Umbilical cord (tissue), 1 donor: ENCODE measurements at regions not wholly inside any gene's neighbourhood (a gene's known extent, or its start where the extent isn't known, plus 50 kb on each side); places are given as distances from the start of the nearest gene placed in this dataset.
"Not testable (repeated sequence)": the region's sequence is repeated elsewhere in the genome, so short reads cannot be mapped to it uniquely, and the experiment has no call there.

Experiments
- DNase-seq: peaks from one replicate; pipeline ENCODE4 v3.0.0-alpha.2; 2015; ENCODE audit warnings: low spot score

DNA sequence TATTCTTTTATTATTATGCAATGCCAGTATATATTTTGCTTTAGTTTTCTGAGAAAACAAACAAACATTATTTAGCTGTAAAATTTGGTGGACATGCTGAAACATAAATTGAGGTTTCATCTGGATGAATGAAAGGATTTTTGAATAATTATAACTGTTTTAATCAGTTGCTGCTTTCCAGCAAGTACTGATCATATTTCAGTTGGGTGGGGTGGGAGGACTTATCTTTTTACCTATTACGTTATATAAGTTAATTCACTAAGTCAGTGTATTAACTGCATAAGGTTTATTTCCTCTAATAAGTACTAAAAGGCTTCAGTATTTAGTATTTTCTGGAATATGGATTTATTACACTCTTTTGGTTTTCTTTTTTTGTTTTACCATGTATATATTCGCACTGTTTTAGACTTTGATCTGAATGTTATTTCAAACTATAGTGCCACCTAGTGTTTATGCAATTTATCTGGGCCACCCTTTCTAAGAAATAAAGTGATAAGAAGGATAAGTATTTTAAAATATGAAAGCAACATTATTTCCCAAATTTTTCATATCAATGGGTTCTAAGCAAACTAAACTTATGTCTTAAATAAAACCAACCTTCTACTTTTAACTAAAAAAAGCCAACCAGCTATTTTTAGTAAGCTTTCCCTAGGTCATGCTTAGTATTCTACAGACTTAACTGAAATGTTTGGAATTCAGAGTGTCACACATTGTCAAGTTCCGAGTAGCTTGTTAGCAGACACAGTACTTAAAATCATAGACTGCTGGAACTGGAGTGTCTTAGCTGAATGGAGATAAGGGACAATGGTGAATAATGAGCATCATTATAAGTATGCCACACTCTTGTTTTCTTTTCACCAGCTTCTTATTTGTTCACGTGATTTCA lies 105.4 kb upstream of the MCHR2 start:
- peak; percentile 8 for DNase-seq

GRCh38 chr6:100096936-100097335 lies 102.9 kb upstream of the MCHR2 start:
- no peak for DNase-seq

DNA sequence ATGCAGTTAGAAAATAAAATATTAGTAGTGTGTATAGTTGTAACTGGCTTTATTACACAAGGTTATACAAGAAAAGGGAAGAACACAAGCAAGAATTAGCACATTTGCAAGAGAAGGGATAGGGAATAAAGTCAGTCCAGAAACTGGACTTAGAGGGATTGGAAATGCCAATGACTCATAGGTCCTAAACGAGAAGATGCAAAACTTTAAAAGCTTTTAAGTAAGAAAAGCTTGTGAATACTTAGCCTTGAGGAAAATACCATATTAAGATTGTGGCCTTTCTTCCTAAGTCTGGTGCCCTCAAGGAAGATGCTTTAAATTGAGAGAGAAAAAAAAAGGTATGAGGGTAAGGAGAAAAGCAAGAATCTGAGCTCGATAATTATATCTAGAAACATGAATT lies 102.3 kb upstream of the MCHR2 start:
- peak; percentile 73 for DNase-seq

GRCh38 chr6:100093405-100093804 lies 99.4 kb upstream of the MCHR2 start:
- DNase-seq: no peak

GRCh38 chr6:100088009-100088408 lies 94.0 kb upstream of the MCHR2 start:
- peak; percentile 19 for DNase-seq

- DNase-seq: peak; percentile 61
These were observed 91.0 kb upstream of the MCHR2 start for GRCh38 chr6:100084991-100085364.

DNA sequence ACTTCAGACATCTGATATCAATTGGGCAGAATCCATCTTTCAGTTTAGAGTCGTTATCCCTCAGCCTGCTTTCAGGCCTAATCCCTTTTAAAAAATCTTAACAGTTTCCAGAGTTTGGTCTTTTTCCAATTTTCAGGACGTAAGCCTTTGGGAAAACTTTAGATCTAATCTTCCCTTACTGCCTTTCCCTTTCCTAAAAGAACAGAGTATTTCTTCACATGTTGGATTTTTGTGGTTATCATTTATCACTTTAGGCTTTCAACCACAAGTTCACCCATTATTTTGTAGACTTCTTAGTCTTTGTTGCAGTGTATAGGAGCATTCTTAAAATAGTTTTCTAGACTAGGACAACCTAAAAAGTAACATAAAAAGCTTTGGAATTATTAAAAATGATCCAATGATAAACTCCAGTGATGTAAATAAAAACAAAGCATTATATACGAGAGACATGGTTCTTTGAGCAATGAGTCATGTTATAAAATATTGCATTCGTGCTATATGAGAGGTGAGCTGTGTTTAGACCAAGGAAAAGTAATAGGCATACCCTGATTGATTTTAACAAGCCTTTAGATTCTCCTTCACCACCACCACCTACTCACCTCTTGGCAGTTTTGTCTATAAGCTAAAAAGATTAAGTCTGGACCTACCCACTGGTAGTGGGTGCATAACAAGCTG lies 90.4 kb upstream of the MCHR2 start:
- peak; percentile 64 for DNase-seq

GRCh38 chr6:100078509-100078908 lies 84.5 kb upstream of the MCHR2 start:
- no peak for DNase-seq

DNA sequence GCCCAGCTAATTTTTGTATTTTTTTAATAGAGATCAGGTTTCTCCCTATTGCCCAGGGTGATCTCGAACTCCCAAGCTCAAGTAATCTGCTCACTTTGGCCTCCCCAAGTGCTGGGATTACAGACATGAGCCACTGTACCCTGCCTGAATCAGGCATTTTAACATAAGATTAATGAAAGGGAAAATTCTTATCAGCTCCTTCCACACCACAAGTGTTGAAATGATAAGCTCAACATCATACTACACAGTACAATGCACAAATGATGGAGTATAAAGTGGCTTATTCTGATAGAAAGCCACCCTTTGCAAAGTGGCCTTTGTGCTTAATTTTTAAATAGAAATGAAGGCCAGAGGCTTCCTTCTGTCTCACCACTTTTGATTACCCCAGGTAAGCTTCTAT lies 71.3 kb upstream of the MCHR2 start:
- no peak for DNase-seq

DNA sequence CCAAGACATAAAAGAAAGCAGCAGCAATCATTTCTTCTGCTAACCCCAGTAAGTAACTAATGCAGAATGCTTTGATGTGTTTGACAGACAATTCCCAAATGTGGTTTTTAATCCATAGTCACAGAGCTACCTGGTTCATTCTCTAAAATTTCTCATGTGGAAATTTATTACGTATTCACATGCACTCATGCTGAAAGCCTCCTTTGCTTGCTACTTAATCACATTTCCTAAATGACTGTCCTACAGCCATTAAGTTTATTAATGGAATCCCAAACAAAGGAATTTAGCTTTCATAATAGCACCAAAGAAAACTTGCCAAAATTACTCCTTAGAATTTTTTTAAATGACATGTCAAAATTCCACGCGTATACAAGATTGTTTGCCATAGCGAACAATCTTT lies 68.6 kb upstream of the MCHR2 start:
- no peak for DNase-seq

DNA sequence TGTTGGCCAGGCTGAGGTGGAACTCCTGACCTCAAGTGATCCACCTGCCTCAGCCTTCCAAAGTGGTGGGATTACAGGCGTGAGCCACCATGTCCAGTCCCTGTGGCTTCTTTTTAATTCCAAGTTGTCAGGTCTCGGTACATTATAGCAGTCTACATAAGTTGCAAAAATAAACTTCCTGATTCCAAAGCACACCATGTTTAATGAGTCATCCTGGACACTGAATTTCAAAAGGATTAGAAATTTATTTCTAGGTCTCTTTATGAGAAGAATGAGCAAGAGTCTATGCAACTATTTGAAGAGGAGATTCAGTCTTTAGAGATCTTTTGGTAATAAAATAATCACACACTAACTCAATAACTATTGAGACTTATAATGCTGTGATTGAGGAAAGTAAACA lies 63.9 kb upstream of the MCHR2 start:
- no peak for DNase-seq

GRCh38 chr6:100050550-100050949 lies 56.5 kb upstream of the MCHR2 start:
- DNase-seq: no peak

DNA sequence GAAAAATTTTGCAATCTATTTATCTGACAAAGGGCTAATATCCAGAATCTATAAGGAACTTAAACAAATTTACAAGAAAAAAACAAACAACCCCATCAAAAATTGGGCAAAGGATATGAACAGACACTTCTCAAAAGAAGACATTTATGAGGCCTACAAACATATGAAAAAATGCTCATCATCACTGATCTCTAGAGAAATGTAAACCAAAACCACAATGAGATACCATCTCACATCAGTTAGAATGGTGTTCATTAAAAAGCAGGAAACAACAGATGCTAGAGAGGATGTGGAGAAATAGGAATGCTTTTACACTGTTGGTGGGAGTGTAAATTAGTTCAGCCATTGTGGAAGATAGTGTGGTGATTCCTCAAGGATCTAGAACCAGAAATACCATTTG lies 49.9 kb upstream of the MCHR2 start:
- not testable (repeated sequence) for DNase-seq
